ENCODE measurements at regions not wholly inside any gene's neighbourhood (a gene's known extent, or its start where the extent isn't known, plus 50 kb on each side); places are given as distances from the start of the nearest gene placed in this dataset.

GRCh38 chr20:5465604-5465927, 145.2 kb downstream of the GPCPD1 start:
- Histone ChIP-seq H3K27me3 (ENCODE audit: insufficient read depth, low read length) (no peaks in the 10 kb centered on the region), H3K27ac (ENCODE audit: insufficient read length, low read depth, low read length) (no peak overlapping the region), H3K23ac (ENCODE audit: insufficient read length, low read depth, low read length) (no peak overlapping the region), H2AK5ac (ENCODE audit: insufficient read length, low read length) (no peak overlapping the region), H2AFZ (ENCODE audit: low read length) (no peak overlapping the region), H3K23me2 (ENCODE audit: insufficient read length, low read depth, low read length, poor library complexity, severe bottlenecking) (no peaks in the 10 kb centered on the region), H2BK12ac (ENCODE audit: insufficient read length, low read depth, low read length) (no peak overlapping the region), H3K56ac (ENCODE audit: insufficient read length, low read depth, low read length) (no peak overlapping the region), H3K9ac (ENCODE audit: extremely low read depth, insufficient read length, low read length) (no peak overlapping the region), H3K4me2 (ENCODE audit: insufficient read depth, insufficient read length, low read length) (no peak overlapping the region), H2BK20ac (ENCODE audit: low read depth, low read length, poor library complexity, severe bottlenecking) (no peak overlapping the region), H3K14ac (ENCODE audit: insufficient read depth, low read length) (no peak overlapping the region), H4K8ac (replicated peaks; ENCODE audit: insufficient read length, low read depth, low read length) (no peak overlapping the region), H3K79me2 (ENCODE audit: insufficient read depth, low read length) (no peaks in the 10 kb centered on the region), H4K5ac (ENCODE audit: insufficient read length, low read depth, low read length) (no peak overlapping the region), H3K9me3 (ENCODE audit: control insufficient read depth, low read depth, low read length) (peaks cover 7% of the 10 kb centered on the region), H4K91ac (ENCODE audit: insufficient read length, low read depth, low read length) (no peak overlapping the region), H3T11ph (ENCODE audit: low read length) (no peak overlapping the region), H3K79me1 (ENCODE audit: insufficient read depth, low read depth, low read length, poor library complexity, severe bottlenecking) (no peaks in the 10 kb centered on the region), H2BK15ac (ENCODE audit: low read depth, low read length) (no peak overlapping the region), H3K4me1 (ENCODE audit: insufficient read depth, low read length) (no peaks in the 10 kb centered on the region; the same call in 1 of the 2 replicates), H2BK120ac (ENCODE audit: low read depth, low read length, poor library complexity, severe bottlenecking) (no peak overlapping the region), H3K4ac (ENCODE audit: low read depth, low read length) (no peak overlapping the region), H4K20me1 (ENCODE audit: control insufficient read depth, insufficient read depth, insufficient read length) (no peaks in the 10 kb centered on the region), H2BK5ac (ENCODE audit: insufficient read length, low read length) (no peak overlapping the region), H3K18ac (ENCODE audit: insufficient read length, low read depth, low read length) (no peak overlapping the region)
- Mint-ChIP-seq H3K36me3 (ENCODE audit: insufficient read depth in 1 of 3, low read depth in 3 of 3) (peaks cover 0 to 3% (median 0%) of the 10 kb centered on the region in 3 experiments; a peak in 1 of 7 replicates), H3K27me3 (ENCODE audit: low read depth) (peaks cover 5% of the 10 kb centered on the region), H3K4me3 (no peak overlapping the region), H3K4me1 (peaks cover 3 to 5% of the 10 kb centered on the region in 2 experiments), H3K9me3 (peaks cover 5 to 9% of the 10 kb centered on the region in 2 experiments; a peak in 4 of 5 replicates), H3K27ac (no peak overlapping the region)
- TF ChIP-seq CTCF (conservative IDR thresholded peaks at IDR 0.05), result no peak
- no peak for DNase-seq
- WGBS (ENCODE audit: extremely low coverage, insufficient read length, low lambda C conversion rate), result no CpG with 5 or more reads among the region's 5 CpGs

All from H9 (cell line).